ENCODE measurements at regions not wholly inside any gene's neighbourhood (a gene's known extent, or its start where the extent isn't known, plus 50 kb on each side); places are given as distances from the start of the nearest gene placed in this dataset.

DNA sequence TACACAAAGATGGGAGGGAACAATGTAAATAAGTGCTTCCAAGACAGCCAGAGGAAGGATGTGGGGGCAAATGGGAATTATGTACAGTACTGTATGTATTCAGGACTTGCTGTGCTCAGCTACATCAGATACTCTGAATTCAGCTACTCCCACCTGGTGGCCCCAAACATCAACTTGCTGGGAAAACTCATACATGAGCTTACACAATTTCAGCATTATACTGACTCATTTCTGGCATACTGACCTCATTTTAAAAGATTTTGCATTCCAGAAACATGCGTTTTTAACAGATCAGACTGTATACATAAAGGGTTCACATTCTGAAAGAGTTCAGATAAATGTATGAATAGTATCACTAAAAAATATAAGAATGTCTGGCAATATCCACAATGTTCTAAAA is 59.7 kb downstream of the GPX5 start:
- in situ Hi-C loops (cut with MboI; ENCODE audit: low sequenced_read_pairs) = no loop called here

DNA sequence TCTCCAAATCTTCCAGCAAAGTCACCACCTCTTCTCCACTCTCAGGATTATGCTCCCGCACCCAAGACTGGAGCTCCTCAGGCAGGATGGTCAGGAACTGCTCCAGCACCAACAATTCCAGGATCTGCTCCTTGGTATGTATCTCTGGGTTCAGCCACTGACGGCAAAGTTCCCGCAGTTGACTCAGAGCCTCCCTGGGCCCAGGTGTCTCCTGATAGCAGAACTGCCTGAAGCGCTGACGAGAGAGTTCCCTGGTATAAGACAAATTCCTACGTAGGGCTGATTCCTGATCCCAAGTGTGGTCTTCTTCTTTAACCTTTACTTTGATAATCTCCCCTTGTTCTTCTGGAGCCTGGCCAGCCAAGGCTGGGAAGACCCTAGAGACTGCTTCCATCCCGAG is 60.6 kb downstream of the GPX5 start:
- in situ Hi-C loops (cut with MboI; ENCODE audit: low sequenced_read_pairs) = no loop called here

DNA sequence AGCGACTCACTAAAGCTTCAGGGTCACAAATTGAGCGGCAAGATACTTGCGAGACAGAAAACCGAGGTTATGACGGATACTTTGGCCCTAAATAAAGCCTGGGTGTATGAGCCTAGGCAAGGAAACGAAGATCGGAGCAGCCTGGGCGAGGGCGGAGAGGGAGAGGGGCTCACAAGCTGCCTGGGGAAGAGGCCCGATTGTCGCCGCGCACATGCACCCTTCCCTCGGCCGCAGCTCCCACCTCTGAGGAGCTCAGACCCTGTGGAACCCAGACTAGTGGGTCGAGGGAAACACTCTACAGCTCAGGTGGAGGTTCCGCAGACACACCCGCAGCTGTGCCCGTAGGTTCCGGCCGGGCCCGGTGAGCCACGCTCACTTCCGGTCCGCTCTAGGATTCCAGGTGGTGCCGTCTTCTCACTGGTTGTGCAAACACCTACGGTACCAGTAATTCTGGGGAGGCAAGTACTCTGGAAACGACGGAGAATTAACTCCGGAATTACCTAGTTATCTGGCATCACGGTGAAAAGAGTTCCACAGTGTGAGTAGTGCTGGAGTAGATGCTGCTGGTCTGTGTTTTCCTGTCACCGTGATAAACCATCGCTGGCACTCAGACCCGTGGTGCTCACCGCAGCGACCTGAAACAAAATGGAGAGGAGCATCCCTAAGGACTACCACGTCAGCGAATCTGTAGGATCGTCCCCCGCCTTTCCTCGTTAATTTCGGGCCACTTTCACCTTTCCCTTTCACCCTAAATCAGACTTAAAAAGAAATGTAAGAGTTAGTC is 61.5 kb downstream of the GPX5 start:
- in situ Hi-C loops (cut with MboI; ENCODE audit: low sequenced_read_pairs) = no loop called here

DNA sequence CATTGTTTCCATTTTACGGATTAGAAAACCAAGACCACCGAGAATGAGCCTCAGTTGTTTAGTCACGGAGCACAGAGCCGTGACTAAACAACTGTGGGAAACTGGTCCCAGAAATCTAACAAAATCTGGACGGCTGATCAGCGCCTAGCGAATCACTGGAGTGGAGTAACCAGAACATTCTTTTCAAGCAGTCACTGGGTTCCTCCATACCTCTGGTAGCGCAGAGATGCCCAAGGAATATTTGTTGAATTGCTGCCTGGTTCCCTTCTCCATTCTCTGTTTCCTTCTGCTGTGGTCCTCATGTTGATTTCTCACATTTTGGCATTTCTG is 62.0 kb downstream of the GPX5 start:
- in situ Hi-C loops (cut with MboI; ENCODE audit: low sequenced_read_pairs) = no loop called here

DNA sequence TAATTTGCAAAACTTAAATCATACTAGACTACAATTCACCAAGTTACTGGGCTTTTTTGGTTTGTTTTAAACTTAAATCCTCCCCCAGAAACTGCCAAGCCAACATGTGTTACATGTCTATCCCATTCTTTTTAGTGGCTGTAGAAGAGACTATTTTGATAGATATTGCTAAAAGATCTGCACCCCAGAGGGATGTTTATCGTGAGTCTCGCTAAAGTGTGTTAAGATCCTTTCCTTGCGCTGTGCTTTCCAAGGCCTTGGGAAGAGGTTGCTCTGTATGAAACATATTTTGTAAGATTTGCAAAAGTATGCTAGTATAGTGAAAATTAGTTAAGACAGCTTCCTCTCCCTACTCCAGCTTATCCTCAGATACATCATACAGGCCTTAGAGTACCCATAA is 63.0 kb downstream of the GPX5 start:
- in situ Hi-C loops (cut with MboI; ENCODE audit: low sequenced_read_pairs) = no loop called here

DNA sequence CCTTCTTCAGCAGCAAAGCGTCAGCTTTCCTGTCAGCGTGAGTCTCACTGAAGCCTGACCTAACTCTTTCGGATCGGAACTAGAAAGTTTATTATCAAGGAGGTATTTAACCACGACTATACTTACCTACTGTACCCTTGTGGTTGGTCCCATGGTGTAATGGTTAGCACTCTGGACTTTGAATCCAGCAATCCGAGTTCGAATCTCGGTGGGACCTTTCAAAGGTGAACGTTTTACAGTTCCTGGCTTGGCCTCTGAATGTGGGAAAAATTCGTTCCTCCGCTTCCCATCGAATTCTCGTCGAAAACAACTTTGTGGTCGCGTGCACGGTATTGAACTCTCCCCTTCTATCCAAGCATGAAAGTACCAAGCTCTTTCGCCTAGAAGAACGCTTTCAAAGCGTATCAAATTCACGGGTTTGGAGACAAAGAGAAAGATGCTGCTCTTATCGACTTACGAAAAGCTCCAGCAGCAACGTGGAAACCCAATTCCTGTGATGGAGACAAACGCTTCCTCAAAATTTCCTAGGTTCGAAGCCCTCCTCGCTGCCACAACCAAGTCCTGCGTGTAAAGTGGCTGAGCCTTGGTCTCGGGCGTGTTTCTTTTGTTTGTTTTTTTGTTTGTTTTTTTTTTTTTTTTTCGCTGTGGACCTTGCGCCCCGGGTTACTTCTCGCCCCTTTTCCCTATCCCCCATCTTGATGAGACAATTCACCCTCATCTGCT is 63.7 kb downstream of the GPX5 start:
- in situ Hi-C loops (cut with MboI; ENCODE audit: low sequenced_read_pairs) = no loop called here

DNA sequence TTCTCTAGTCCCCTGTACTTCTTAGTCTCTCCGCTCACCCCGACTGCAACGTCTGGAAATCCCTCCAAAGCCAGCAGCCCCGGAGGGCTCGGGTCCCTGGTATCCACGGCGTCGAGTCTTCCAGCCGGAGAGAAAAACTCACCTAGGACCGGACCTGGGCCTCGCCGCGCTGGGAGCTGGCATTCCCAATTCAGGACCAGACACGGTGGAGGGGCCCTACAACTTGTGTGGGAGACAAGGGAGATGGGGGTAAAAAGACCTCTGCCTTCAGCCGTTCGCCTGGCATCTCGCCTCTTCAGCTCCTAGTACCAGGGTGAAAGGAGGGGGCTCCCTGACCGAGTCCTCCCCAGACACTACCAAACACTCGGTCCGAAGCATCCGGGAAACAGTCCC is 64.3 kb downstream of the GPX5 start:
- in situ Hi-C loops (cut with MboI; ENCODE audit: low sequenced_read_pairs) = no loop called here

DNA sequence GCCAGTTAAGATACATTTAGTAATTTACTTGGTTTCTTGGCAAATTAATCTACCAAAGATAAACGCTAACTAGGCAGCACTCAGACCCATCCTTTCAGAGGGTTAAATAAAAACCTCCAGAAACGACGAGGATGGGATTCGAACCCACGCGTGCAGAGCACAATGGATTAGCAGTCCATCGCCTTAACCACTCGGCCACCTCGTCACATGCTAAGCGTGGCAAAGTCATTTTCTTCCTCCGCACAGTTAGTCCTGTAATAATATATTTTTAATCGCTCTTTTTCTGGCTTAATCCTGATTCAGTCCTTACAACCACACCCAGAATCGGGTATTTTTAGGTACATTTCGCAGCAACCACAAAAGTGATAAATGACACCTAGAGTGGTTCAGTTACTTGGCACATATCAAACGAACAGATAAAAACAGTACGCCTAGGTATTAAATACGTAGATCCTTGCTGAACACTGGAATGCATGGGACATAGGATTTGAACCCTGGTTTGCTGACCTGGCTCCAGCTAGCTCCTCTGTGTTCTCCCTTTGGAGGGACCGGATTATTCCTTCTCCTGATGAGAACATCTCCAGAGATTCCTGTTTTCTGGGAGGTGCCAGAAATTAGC is 71.6 kb downstream of the GPX5 start:
- in situ Hi-C loops (cut with MboI; ENCODE audit: low sequenced_read_pairs) = no loop called here

DNA sequence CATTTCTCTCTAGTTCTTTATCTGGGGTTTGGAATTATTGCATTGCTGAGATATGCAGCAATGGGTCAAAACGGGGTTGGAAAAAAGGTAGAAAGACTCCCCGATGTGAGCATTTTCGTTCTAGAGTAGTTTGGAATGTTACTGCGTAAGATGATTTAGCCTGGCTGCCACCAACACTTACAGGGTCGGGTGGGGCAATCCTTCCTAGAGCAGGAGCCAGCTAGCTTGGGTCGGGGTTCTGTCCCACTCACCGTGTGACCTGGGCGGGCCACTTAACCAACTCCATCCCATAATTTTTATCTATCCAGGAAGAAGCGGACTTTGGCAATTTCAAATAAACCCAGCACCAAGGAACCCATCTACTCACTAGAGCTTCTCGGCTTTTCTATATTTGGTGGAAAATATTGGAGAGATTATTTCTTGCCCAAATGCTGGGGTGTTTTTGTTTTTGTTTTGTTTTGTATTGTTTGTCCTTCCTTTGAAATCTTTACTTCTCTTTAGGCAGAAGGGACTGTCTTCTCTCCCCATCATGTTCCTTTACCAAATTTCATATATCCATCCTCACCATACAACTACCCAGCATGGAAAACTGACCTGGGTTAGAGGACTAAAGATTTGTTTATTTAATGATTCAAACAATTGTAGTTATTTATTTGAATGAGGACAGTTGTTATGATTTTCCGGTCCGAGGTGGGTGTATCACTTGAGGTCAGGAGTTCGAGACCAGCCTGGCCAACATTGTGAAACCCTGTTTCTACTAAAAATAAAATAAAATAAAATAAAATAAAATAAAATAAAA is 72.4 kb downstream of the GPX5 start:
- in situ Hi-C loops (cut with MboI; ENCODE audit: low sequenced_read_pairs) = no loop called here

DNA sequence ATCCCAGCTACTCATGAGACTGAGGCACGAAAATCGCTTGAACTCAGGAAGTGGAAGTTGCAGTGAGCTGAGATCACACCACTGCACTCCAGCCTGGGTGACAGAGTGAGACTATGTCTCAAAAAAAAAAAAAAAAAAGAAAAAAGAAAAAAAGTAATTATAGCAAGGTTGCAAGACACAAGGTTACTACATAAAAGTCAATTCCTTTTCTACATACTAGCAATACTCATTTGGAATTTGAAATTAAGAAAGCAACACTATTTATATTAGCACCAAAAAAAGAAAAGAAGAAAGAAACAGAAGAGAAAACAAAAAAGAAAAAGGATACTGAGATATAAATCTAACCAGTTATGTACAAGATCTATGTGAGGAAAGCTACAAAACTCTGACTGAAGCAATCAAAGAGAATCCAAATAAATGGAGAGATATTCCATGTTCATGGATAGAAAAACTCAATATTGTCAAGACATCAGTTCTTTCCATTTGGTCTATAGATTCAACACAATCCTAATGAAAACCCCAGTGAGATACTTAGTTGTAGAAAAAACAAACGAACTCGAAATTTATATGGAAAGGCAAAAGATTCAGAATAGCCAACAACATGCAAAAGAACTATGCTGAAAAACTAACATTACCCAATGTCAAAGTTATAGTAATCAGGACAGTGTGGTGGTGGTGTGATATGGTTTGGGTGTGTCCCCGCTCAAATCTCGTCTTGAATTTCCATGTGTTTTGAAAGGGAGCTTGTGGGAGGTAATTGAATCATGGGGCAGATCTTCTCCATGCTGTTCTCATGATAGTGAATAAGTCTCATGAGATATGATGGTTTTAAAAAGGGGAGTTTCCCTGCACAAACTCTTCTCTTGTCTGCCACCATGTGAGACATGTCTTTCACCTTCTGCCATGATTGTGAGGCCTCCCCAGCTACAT is 73.3 kb downstream of the GPX5 start:
- in situ Hi-C loops (cut with MboI; ENCODE audit: low sequenced_read_pairs) = no loop called here

DNA sequence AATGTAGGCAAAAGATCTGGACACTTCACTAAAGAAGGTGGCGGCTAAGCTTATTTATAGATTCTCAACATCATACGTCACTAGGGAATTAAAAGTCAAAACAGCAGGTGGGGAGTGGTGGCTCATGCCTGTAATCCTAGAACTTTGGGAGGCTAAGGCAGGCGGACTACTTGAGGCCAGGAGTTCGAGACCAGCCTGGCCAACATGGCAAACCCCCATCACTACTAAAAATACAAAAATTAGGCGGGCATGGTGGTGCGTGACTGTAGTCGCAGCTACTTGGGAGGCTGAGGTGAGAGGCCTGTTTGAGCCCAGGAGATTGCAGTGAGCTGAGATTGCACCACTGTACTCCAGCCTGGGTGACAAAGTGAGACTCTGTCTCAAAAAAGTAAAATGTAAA is 74.6 kb downstream of the GPX5 start:
- in situ Hi-C loops (cut with MboI; ENCODE audit: low sequenced_read_pairs) = no loop called here

DNA sequence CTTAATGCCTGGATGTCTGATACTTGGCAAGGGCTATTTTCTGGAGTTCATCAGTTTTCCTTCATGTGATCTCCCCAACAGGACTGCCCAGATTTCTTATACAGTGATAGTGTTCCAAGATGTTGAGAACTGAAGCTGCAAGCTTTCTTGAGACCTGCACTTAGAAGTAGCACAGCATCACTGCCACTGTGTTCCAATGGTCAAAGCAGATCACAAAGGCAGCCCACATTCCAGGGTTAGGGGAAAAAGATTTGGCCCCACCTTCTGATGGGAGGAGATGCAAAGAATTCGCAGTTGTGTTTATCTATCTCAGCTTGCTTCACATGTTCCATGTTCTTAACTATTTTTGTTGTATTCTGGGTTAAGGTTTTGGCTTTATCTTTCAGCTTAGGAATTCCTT is 78.2 kb downstream of the GPX5 start:
- in situ Hi-C loops (cut with MboI; ENCODE audit: low sequenced_read_pairs) = no loop called here

DNA sequence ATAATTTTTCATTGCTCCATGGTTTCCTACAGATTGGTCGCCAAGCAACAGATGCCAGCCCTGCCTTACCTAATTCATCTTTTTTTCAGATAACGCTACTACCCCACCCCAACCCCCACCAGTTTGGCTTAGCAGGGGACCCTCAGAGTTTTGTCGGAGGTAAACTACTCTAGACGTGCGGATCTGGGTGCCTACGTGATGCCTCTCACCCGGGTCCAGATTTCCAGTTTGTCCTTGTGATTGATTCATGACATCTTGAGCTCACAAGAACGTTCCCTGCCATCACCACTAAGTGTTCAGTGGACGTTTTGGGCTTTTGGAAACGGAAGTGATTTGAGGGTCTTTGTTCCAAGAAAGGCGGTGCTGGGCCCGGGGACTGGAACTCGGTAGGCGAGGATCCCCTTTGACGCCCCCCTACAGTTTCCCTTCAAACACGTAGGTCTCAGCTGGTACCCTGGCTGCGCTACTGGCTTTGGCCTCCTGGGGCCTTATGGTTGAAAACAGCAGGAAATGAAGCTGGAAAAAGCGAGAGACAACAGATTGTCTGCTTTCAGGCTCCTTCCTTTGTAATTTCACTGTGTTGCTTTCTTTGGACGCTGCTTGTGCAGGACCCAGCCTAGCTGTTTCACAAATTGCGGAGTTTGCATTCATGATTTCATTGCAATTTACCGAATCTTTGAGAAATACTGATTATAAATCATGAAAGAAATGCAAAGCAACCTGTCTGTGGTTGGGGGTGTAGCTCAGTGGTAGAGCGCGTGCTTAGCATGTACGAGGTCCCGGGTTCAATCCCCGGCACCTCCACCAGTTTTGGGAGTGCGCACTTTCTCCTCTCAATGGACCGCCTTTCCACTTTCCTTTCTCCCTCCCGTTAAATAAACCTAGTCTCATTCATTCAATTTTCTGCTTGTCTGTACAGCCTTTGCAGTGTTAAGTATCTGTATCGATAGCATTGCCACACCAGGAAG is 81.0 kb downstream of the GPX5 start:
- in situ Hi-C loops (cut with MboI; ENCODE audit: low sequenced_read_pairs) = no loop called here

DNA sequence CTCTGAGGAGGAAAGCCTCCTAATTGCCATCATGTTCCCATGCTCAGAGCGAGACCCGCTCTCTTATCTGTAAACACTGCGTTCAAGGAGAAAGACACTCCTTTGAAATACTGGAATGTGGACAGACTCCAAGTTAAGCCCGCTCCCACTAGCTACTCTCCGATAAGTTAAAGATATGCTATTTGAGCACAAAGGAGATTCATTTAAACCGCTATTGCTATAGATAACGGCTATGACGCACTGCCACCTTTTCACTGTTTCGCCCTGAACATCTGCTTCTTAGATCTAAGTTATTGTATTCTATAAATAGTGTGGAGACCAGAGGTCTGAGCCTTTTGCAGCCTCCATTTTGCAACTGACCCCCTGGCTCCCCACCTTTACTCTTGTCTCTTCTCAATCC is 82.3 kb downstream of the GPX5 start:
- in situ Hi-C loops (cut with MboI; ENCODE audit: low sequenced_read_pairs) = no loop called here

DNA sequence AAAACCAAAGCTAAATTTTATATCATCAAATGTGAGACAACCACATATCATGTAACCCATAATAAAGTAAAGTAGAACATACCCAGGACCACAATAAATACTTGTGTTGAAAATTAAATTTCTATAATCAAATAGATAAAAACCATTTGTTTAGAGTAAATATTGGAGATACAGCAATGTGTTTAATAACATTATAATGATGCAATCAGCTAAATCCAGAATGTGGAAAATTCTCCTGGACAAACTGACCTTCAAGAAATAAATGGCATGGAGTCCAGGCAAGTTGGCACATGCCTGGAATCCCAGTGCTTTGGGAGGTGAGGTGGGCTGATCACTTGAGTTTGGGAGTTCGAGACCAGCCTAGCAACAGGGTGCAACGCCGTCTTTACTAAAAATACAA is 84.0 kb downstream of the GPX5 start:
- in situ Hi-C loops (cut with MboI; ENCODE audit: low sequenced_read_pairs) = no loop called here

DNA sequence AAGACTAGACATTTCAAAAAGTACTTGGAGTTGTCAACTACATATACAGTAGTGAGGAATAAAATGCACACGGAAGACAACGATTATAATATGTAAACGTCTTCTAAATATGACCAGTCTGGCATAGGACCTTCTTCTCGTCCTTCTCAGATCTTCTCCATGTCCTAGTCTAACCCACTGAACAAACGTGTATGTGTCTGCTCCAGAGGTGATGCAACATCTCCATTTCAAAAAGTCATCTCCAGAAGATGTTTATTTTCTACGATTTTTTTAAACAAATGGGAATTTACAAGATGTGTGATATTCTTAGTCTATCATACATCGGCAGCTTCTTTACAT is 89.9 kb downstream of the GPX5 start:
- in situ Hi-C loops (cut with MboI; ENCODE audit: low sequenced_read_pairs) = no loop called here

DNA sequence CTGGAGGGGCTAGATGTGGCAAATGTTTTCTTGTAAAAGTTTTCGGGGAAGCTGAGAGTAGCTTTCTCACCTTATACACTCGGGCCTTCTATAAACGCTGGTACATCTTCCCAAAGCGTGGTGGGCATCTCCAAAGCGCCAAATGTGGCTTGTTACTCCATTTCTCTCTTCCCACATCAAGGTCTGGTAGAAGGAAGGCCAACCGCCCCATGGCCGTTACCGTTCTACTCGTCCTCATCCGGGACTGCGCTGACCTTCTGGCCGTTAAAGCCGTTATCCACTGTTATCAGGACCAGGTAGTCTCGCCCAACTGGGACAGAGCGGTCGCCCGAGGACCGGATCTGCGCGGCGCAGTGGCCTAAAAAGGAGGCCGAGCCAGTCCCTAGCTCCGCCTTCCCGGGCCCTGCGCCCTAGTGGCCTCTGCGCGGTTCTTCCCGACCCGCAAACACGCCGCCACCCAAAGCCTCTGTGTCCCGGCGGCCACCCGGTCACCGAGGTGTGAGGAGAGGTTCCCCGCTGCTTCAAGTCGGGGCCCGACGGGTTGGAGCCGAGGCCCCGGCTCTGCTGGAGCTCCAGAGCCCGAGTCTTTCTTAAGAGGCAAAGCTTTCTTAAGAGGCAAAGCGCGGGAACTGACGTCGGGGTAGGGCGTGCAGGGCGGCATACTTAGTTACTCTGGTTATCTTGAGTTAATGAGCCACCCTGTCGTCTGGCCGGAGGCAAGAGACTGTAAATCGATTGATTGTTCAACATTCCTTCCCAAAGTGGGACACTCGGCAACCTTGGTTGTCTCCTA is 90.5 kb downstream of the GPX5 start:
- in situ Hi-C loops (cut with MboI; ENCODE audit: low sequenced_read_pairs) = no loop called here

DNA sequence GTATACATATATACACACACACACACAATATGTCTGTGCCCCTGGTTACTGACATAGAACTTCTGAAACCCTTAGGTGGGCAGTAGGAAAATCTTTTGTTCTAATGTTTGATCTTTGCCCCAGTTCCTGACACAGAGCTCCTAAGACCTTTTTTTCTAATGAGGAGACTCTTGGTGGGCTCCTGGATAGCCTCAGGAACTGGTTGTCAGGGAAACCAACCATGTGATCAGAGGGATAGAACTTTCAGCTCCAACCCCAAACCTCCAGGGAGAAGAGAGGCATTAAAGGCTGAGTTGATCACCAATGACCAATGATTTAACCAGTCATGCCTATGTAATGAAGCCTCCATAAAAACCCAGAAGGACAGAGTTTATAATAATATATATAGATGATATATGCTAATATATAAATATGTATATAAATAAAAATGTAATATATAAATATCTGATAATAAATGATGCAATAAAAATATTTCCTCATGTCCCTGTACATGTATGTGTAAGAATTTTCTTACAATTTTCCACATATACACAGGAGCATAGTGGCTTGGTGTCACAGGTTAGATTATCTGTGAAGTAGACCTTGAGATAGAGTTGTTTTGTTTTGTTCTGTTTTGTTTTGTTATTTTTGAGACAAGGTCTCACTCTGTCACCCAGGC is 93.3 kb downstream of the GPX5 start:
- in situ Hi-C loops (cut with MboI; ENCODE audit: low sequenced_read_pairs) = no loop called here
